SU-DHL-6 (cell line): ENCODE measurements at regions not wholly inside any gene's neighbourhood (a gene's known extent, or its start where the extent isn't known, plus 50 kb on each side); places are given as distances from the start of the nearest gene placed in this dataset.

Source experiments
- CTCF ChIP-seq: fragments of 200-600 bp; sonication (generic); IDR thresholded peaks from one replicate; pipeline ENCODE4 v1.5.1; 2017; ENCODE audit warnings: antibody characterized with exemption, mild to moderate bottlenecking, low read length, moderate library complexity; ENCODE audit not compliant: insufficient read depth, poor library complexity, severe bottlenecking
- EZH2phosphoT487 ChIP-seq: fragments of 200-600 bp; sonication (generic), shearing (Covaris generic); conservative IDR thresholded peaks from 2 replicates; pipeline ENCODE4 v1.6.1; 2018; ENCODE audit warnings: mild to moderate bottlenecking, antibody characterized with exemption, low read length, moderate library complexity, mixed read lengths

GRCh38 chr6:153645326-153645725, 393.7 kb upstream of the OPRM1 start:
- TF ChIP-seq CTCF (no peak), EZH2phosphoT487 (no peak)
